Upper lobe of left lung (tissue), 6 donors: ENCODE measurements at regions not wholly inside any gene's neighbourhood (a gene's known extent, or its start where the extent isn't known, plus 50 kb on each side); places are given as distances from the start of the nearest gene placed in this dataset.
"Not testable (repeated sequence)": the region's sequence is repeated elsewhere in the genome, so short reads cannot be mapped to it uniquely, and the experiment has no call there.

Source experiments
- ATAC-seq, 2 donors: fragments of 200-7000 bp; cut with Tn5 transposase; one replicate each; pipeline ENCODE4 v1.9.1; 2022; ENCODE audit warnings: mild to moderate bottlenecking in 2 of 2, moderate library complexity in 2 of 2; ENCODE audit not compliant: low FRiP score in 2 of 2
- DNase-seq, 2 donors: peaks; one replicate each; pipeline ENCODE4 v3.0.0-alpha.2; 2019 to 2020
- H3K27ac ChIP-seq, 4 donors: fragments of 200-600 bp; sonication (generic); one replicate each; pipeline ENCODE4 v1.5.1; 2016 to 2019
- H3K27me3 ChIP-seq, 4 donors: fragments of 200-600 bp; sonication (generic); one replicate each; pipeline ENCODE4 v1.5.1; 2017 to 2019
- H3K36me3 ChIP-seq, 4 donors: fragments of 200-600 bp; sonication (generic); one replicate each; pipeline ENCODE4 v1.5.1; 2016 to 2019
- H3K4me1 ChIP-seq, 4 donors: fragments of 200-600 bp; sonication (generic); one replicate each; pipeline ENCODE4 v1.5.1; 2018 to 2019
- H3K4me3 ChIP-seq, 4 donors: fragments of 200-600 bp; sonication (generic); one replicate each; pipeline ENCODE4 v1.5.1; 2017 to 2019; ENCODE audit warnings: mild to moderate bottlenecking in 2 of 4, moderate library complexity in 1 of 4
- H3K9me3 ChIP-seq, 4 donors: fragments of 200-600 bp; sonication (generic); one replicate each; pipeline ENCODE4 v1.5.1; 2018 to 2019
- EP300 ChIP-seq, 4 donors: sonication (generic); formaldehyde crosslinking; IDR thresholded peaks; one replicate each; pipeline ENCODE4 v1.5.1; 2017; ENCODE audit warnings: antibody characterized with exemption in 4 of 4, control low read depth in 2 of 4
- POLR2A ChIP-seq, 4 donors: fragments of 450-650 bp; IDR thresholded peaks; one replicate each; pipeline ENCODE4 v1.5.1; 2016 to 2017; ENCODE audit warnings: antibody characterized with exemption in 4 of 4, mild to moderate bottlenecking in 2 of 4
- POLR2AphosphoS5 ChIP-seq, 2 donors: sonication (generic); formaldehyde crosslinking; IDR thresholded peaks; one replicate each; pipeline ENCODE4 v1.5.1; 2017; ENCODE audit warnings: antibody characterized with exemption in 2 of 2
- WGBS, 2 donors: methylation state at CpG; one replicate each; pipeline ENCODE4 v1.1.5; 2017 to 2018; 5-methylcytosine and 5-hydroxymethylcytosine counted together
- TF ChIP-seq, protein P1 (sequence below), 6 experiments: fragments of 450-650 bp in 4 of 6; fragments of 200-600 bp in 2 of 6; sonication (generic) in 2 of 6; IDR thresholded peaks; one replicate each; pipeline ENCODE4 v1.5.1; 2016 to 2019; ENCODE audit warnings: antibody characterized with exemption in 6 of 6
- donor health status: DM: no; HTN: no; CAD: no; lungs with moderate emphysema.
- donor health status: DM: no; HTN: yes; CAD: no; lungs with severe emphysema.

DNA sequence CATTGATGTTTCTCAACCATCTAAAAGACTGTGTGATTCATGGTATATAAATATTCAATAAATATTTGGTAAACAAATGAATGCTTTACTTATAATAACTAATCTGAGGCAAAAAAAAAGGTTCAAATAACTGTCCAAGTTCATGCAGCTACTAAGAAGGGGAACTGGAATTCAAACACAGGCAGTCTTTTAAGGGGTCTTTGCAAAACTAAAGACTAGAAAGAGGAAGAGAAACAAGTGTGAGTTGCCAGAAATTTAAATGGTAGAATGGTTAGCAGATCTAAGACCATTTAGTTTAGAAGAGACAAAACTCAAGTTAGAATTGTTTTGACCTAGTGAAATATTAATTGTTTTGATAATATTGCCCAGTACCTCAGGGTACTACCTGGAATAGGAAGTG is 642.0 kb upstream of the LRRN3 start:
- Histone ChIP-seq H3K36me3 (no peaks in the 10 kb centered on the region), H3K27ac (no peak overlapping the region), H3K27me3 (no peaks in the 10 kb centered on the region), H3K4me3 (no peak overlapping the region), H3K4me1 (no peaks in the 10 kb centered on the region), H3K9me3 (no peaks in the 10 kb centered on the region)
- ATAC-seq: no peak
- no peak for DNase-seq
- TF ChIP-seq POLR2A (IDR thresholded peaks at IDR 0.05): no peak
- no peak for TF ChIP-seq EP300 (IDR thresholded peaks at IDR 0.05)
- TF ChIP-seq, protein P1, sequence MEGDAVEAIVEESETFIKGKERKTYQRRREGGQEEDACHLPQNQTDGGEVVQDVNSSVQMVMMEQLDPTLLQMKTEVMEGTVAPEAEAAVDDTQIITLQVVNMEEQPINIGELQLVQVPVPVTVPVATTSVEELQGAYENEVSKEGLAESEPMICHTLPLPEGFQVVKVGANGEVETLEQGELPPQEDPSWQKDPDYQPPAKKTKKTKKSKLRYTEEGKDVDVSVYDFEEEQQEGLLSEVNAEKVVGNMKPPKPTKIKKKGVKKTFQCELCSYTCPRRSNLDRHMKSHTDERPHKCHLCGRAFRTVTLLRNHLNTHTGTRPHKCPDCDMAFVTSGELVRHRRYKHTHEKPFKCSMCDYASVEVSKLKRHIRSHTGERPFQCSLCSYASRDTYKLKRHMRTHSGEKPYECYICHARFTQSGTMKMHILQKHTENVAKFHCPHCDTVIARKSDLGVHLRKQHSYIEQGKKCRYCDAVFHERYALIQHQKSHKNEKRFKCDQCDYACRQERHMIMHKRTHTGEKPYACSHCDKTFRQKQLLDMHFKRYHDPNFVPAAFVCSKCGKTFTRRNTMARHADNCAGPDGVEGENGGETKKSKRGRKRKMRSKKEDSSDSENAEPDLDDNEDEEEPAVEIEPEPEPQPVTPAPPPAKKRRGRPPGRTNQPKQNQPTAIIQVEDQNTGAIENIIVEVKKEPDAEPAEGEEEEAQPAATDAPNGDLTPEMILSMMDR (IDR thresholded peaks at IDR 0.05): no peak
- TF ChIP-seq POLR2AphosphoS5 (IDR thresholded peaks at IDR 0.05): no peak

DNA sequence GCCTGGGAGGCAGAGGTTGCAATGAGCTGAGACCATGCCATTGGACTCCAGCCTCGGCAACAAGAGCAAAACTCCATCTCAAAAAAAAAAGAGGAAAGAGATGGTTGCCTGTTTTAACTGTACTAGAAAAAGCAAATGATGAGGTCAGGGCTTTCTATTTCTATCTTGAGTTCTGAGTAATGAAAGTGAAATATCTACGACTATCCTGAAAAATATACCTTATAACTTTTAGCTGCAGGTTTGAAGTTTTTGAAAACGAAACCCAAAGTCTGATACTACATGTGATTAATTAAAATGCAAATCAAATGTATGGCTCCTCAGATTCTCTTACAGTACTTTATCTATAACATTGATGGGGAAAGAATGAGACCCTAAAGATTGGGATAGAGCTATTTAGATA is 636.2 kb upstream of the LRRN3 start:
- H3K4me1 ChIP-seq: no peaks in the 10 kb centered on the region
- H3K9me3 ChIP-seq: no peaks in the 10 kb centered on the region
- ATAC-seq (no peak), DNase-seq (no peak)
- TF ChIP-seq, protein P1 (IDR thresholded peaks at IDR 0.05): no peak
- TF ChIP-seq POLR2A (IDR thresholded peaks at IDR 0.05): no peak
- TF ChIP-seq POLR2AphosphoS5 (IDR thresholded peaks at IDR 0.05): no peak
- no peak for TF ChIP-seq EP300 (IDR thresholded peaks at IDR 0.05)
- H3K27ac ChIP-seq: no peak overlapping the region
- H3K27me3 ChIP-seq: no peaks in the 10 kb centered on the region
- H3K36me3 ChIP-seq: no peaks in the 10 kb centered on the region
- WGBS, 2 donors: 80 to 84% methylated on average over 3 of the region's 3 CpGs
- H3K4me3 ChIP-seq: no peak overlapping the region

DNA sequence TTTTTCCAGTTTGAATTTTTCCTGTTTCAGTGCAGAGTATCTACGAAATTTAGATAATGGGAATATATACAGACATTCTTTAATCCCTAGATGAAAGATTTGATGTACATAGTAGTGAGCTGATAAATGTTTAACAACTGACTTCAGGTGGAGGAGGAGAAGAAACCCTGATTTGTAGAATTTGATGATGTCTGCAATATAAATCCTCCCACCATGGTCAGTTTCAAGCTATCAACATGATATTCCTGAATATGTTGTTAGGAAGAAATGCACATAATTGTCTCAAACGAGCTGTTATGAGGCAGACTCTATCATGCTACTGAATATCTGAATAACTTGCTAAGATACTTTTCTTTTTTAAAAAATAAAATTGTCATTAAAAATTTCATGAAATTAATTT is 629.3 kb upstream of the LRRN3 start:
- DNase-seq (no peak), ATAC-seq (no peak)
- 59 to 83% methylated on average over 2 of the region's 2 CpGs for WGBS, 2 donors
- Histone ChIP-seq H3K36me3 (no peaks in the 10 kb centered on the region), H3K4me3 (no peak overlapping the region), H3K4me1 (no peaks in the 10 kb centered on the region), H3K27ac (no peak overlapping the region), H3K9me3 (no peaks in the 10 kb centered on the region), H3K27me3 (no peaks in the 10 kb centered on the region)
- no peak for TF ChIP-seq POLR2A (IDR thresholded peaks at IDR 0.05)
- TF ChIP-seq, protein P1 (IDR thresholded peaks at IDR 0.05): no peak
- TF ChIP-seq POLR2AphosphoS5 (IDR thresholded peaks at IDR 0.05): no peak
- no peak for TF ChIP-seq EP300 (IDR thresholded peaks at IDR 0.05)

DNA sequence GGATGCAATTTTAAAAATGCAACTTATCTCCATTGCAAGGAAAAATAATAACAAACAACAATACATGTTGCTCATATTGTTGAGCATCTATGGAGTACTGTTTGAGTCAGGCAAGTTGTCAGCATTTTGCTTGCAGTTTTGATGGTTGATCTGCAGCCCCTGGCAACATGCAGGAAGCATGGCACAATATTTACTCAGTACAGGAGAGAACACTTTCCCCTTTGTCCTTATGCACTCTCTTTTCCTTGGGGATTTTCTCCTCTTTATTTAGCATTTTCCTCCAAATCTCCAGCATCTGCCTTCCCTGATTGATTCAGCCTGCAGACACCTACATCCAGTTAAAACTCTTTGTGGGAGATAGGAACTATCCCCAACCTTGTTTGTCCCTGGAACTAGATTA is 620.5 kb upstream of the LRRN3 start:
- Histone ChIP-seq H3K36me3 (no peaks in the 10 kb centered on the region), H3K9me3 (no peaks in the 10 kb centered on the region), H3K27ac (no peak overlapping the region), H3K4me3 (no peak overlapping the region), H3K4me1 (no peaks in the 10 kb centered on the region), H3K27me3 (no peaks in the 10 kb centered on the region)
- DNase-seq (no peak), ATAC-seq (no peak)
- TF ChIP-seq POLR2AphosphoS5 (IDR thresholded peaks at IDR 0.05): no peak
- no peak for TF ChIP-seq EP300 (IDR thresholded peaks at IDR 0.05)
- no peak for TF ChIP-seq POLR2A (IDR thresholded peaks at IDR 0.05)
- TF ChIP-seq, protein P1 (IDR thresholded peaks at IDR 0.05): no peak

DNA sequence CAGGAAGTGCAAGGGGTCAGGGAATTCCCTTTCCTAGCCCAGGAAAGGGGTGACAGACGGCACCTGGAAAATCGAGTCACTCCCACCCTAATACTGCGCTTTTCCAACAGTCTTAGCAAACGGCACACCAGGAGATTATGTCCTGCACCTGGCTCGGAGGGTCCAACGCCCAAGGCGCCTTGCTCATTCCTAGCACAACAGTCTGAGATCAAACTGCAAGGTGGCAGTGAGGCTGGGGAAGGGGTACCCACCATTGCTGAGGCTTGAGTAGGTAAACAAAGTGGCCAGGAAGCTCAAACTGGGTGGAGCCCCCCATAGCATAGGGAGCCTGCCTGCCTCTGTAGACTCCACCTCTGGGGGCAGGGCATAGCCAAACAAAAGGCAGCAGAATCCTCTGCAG is 618.5 kb upstream of the LRRN3 start:
- not testable (repeated sequence) for H3K9me3 ChIP-seq, DNase-seq, H3K36me3 ChIP-seq, H3K27me3 ChIP-seq, H3K4me1 ChIP-seq, H3K27ac ChIP-seq, H3K4me3 ChIP-seq, ATAC-seq
- WGBS, 2 donors: 74 to 85% methylated on average over 7 of the region's 7 CpGs
